OCI-LY3 (cell line): ENCODE measurements at regions not wholly inside any gene's neighbourhood (a gene's known extent, or its start where the extent isn't known, plus 50 kb on each side); places are given as distances from the start of the nearest gene placed in this dataset.

Experiments
- CTCF ChIP-seq: fragments of 200-600, 300-600 bp; sonication (generic); IDR thresholded peaks from 2 replicates; pipeline ENCODE4 v1.5.1; 2014; ENCODE audit warnings: antibody characterized with exemption, low read length, low read depth
- EZH2phosphoT487 ChIP-seq: fragments of 200-600 bp; shearing (Covaris generic); IDR thresholded peaks from 2 replicates; pipeline ENCODE4 v1.6.1; 2018; ENCODE audit warnings: antibody characterized with exemption, mixed run types, low read depth

- TF ChIP-seq CTCF (no peak), EZH2phosphoT487 (no peak)
Measured at GRCh38 chr6:141641951-141642350, 490.8 kb upstream of the GJE1 start.
